Vagina (tissue), 2 donors: ENCODE measurements at regions not wholly inside any gene's neighbourhood (a gene's known extent, or its start where the extent isn't known, plus 50 kb on each side); places are given as distances from the start of the nearest gene placed in this dataset.

Experiments
- POLR2A ChIP-seq, 2 donors: fragments of 450-650 bp; IDR thresholded peaks; one replicate each; pipeline ENCODE4 v1.6.1; 2017; ENCODE audit warnings: antibody characterized with exemption in 2 of 2, mild to moderate bottlenecking in 2 of 2, moderate library complexity in 2 of 2
- POLR2AphosphoS5 ChIP-seq, 2 donors: sonication (generic); formaldehyde crosslinking; IDR thresholded peaks; one replicate each; pipeline ENCODE4 v1.9.0; 2017; ENCODE audit warnings: antibody characterized with exemption in 2 of 2, mild to moderate bottlenecking in 2 of 2, low read depth in 1 of 2; ENCODE audit not compliant: insufficient read depth in 1 of 2
- TF ChIP-seq, protein P1 (sequence below), 3 experiments: fragments of 450-650 bp in 2 of 3; fragments of 200-600 bp in 1 of 3; sonication (generic) in 1 of 3; IDR thresholded peaks; one replicate each; pipeline ENCODE4 v1.5.1; 2017 to 2019; ENCODE audit warnings: antibody characterized with exemption in 3 of 3, mild to moderate bottlenecking in 2 of 3, moderate library complexity in 2 of 3

DNA sequence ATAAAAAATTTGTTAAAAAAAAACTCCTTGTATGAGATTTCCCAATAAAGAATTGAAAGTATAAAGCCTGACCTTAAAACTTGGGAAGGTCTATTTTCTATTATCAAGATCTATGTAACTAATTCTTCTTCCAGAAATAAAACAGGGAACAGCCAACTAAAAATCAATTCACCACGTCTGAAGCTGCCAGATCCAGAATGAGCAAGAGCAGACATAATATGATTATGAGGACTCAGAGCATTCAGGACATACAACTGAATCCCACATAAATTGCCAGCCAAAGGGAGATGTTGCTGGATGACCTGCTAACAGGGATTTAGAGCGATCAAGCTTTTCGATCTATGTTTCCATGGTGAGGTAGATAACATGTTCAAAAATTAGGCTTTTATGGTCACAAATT, 1151.3 kb upstream of the CADM2 start:
- TF ChIP-seq, protein P1, sequence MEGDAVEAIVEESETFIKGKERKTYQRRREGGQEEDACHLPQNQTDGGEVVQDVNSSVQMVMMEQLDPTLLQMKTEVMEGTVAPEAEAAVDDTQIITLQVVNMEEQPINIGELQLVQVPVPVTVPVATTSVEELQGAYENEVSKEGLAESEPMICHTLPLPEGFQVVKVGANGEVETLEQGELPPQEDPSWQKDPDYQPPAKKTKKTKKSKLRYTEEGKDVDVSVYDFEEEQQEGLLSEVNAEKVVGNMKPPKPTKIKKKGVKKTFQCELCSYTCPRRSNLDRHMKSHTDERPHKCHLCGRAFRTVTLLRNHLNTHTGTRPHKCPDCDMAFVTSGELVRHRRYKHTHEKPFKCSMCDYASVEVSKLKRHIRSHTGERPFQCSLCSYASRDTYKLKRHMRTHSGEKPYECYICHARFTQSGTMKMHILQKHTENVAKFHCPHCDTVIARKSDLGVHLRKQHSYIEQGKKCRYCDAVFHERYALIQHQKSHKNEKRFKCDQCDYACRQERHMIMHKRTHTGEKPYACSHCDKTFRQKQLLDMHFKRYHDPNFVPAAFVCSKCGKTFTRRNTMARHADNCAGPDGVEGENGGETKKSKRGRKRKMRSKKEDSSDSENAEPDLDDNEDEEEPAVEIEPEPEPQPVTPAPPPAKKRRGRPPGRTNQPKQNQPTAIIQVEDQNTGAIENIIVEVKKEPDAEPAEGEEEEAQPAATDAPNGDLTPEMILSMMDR (IDR thresholded peaks at IDR 0.05): no peak
- no peak for TF ChIP-seq POLR2AphosphoS5 (IDR thresholded peaks at IDR 0.05; ENCODE audit: insufficient read depth in 1 of 2, low read depth in 1 of 2)
- no peak for TF ChIP-seq POLR2A (IDR thresholded peaks at IDR 0.05)
